HG02981 (cell line): ENCODE measurements at regions not wholly inside any gene's neighbourhood (a gene's known extent, or its start where the extent isn't known, plus 50 kb on each side); places are given as distances from the start of the nearest gene placed in this dataset.
"Not testable (repeated sequence)": the region's sequence is repeated elsewhere in the genome, so short reads cannot be mapped to it uniquely, and the experiment has no call there.

ENCODE experiments used
- ATAC-seq: cut with Tn5 transposase; IDR thresholded peaks from one replicate; pipeline ENCODE4 v1.9.1; 2021; ENCODE audit warnings: mild to moderate bottlenecking, moderate library complexity; ENCODE audit not compliant: unreplicated experiment

DNA sequence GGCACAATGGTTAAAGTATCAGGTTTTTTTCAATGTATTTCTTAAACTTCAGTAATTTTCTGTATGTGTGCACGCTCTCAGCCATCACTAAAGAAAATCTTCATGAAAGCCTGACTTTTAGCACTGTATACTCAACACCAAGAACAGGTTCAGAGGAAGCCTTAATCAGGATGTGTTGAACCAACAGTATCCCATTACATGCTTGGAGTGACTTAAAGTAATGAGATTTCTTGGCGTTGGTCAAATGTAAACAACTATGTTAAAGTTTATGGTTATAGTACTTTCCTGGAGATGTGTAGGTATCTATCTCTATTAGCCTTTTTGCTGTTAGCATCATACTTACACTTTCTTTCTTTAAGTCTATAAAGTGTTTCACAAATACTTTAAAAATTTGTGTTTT, 335.0 kb downstream of the CCER1 start:
- no peak for ATAC-seq

DNA sequence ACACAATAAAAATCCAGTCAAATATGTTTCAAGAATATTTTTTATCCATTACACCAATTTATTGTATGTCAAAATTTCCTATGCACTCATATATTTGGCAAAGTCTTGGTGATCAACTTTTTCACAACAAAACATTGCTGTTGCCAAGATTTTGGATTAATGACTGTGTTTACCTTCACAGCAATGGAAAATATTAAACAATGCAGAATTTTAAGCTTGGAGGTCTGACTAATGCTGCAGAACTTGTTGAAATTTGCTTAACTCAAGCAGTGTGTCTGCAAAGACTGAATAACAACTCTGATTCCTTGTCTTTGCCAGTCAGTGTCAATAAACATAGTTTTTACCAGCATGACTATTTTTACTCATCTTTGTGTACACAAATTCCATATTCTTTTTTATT, 336.4 kb downstream of the CCER1 start:
- ATAC-seq = no peak

DNA sequence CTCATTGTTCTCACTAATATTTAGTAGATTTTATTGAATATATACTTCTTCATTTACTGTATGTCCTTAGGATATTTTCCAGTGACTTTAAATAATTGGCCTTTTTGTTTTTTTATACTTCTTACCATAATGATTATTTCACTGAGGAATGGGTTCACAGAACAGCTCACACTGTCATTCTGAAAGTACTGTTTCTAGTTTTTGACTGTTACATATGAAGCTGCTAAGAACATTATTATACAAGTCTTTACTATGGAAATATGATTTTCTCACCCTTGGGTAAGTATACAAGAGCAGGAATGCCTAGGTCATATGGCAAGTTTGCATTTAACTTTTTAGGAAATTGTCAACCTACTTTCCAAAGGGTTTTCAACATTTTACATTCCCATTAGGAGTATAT, 343.1 kb downstream of the CCER1 start:
- no peak for ATAC-seq

DNA sequence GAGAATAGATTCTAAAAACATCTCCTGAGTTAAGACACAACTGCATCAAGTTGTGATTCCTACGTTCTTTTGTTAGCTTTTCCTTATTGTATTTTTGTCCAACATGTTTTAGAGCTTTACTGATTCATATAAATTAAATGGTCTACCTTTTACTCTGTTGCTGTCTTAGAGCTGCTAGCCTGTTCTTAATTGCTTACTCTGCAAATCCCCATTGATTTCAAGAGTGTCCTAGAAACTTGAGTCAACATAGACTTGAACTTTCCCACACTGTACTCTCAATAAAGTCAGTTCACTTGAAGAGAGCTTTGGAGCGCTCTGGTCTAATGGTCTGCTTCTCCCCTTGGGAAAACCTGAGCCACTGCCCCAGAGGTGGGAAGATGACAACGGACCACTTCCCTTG, 343.9 kb downstream of the CCER1 start:
- ATAC-seq = no peak

GRCh38 chr12:90593596-90594295, 361.2 kb downstream of the CCER1 start:
- ATAC-seq = no peak

DNA sequence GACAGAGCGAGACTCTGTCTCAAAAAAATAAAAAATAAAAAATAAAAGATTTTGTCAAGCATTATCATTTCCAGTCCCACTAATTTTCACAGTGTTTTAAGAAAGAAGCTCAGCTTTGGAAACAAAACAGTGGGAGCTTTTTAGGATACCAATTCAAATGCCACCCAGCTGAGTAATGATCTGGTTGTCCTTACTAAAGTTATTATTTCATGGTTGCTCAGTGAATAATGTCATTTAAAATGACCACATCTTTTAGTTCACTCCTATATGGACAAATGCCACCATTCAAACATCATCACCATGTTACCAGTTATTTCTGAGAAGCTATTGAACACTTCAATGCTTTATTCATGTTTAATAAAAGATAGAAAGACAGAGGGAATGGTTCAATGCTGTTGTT, 365.0 kb downstream of the CCER1 start:
- ATAC-seq = no peak

DNA sequence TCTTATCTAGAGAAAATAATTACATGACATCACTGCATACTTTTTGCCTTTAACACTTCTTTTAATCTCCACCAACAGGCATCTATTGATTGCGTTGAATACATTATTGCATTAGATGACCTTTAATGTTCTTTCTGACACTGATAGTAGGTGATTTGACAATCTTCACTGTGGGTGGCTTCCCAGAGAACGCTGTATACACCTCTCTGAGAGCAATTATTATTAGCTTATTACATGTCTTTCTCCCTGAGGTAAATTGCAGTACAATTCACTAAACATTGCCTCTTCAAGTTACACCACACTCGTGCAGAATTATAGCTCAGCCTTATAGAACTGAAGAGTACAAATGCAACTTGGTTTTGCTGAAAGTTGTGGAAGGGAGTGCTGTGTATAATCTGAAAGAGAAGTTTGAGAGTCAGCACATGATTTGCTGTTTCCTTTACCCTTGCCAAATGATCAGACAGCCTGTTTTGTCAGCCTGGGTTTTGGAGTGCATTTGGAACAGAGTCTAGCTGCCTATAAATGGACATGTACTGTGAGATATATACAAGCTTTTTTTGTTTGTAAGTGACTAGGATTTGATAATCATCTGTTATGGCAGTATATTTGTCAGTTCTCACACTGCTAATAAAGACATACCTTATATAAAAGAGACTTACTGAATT, 369.2 kb downstream of the CCER1 start:
- ATAC-seq = no peak

GRCh38 chr12:90576707-90577106, 378.3 kb downstream of the CCER1 start:
- ATAC-seq = no peak

DNA sequence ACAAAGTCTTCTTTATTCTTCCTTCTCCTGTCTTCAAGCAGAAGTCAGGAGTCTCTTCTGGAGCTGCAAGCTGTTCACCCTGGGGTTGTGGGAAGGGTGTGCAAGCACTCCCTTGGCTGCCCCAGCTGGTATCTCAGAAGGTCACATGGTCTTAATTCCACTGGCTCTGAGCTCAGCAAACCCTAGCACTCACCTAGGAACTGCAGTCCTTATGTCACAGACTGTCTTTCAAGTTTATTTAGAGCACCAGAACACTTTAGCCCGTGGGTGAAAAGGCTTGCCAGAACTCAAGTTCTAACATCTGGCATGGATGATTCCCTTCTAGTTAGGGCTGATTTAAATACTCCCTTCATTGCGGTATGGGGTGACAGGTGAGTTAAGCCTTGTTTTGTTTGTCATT, 379.0 kb downstream of the CCER1 start:
- ATAC-seq = no peak

DNA sequence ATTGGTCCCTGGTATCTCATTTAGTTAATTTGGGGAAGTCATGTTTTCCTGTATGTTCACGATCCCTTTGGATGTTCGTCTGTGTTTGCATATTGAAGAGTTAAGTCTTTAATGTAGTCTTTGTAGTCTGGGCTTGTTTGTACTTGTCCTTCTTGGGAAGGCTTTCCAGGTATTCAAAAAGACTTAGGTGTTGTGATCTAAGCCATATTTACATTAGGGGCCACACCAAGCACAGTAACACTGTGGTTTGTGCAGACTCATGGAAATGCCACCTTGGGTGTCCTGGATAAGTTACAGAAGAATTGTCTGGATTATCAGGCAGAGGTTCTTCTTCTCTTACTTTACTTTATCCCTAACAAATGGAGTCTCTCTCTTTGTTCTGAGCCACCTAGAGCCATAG, 380.3 kb downstream of the CCER1 start:
- no peak for ATAC-seq

- no peak for ATAC-seq
Observed at GRCh38 chr12:90572778-90573177, 382.2 kb downstream of the CCER1 start.

DNA sequence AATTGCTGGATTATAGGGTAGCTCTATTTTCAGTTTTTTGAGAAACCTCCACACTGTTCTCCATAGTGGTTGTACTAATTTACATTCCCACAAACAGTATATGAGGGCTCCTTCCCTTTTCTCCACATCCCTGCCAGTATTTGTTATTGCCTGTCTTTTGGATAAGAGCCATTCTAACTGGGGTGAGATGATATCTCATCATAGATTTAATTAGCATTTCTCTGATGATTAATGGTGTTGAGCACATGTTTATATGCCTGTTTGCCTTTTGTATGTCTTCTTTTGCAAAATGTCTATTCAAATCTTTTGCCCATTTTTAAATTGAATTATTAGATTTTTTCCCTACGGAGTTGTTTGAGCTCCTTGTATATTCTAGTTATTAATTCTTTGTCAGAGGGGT, 385.3 kb downstream of the CCER1 start:
- ATAC-seq = no peak

DNA sequence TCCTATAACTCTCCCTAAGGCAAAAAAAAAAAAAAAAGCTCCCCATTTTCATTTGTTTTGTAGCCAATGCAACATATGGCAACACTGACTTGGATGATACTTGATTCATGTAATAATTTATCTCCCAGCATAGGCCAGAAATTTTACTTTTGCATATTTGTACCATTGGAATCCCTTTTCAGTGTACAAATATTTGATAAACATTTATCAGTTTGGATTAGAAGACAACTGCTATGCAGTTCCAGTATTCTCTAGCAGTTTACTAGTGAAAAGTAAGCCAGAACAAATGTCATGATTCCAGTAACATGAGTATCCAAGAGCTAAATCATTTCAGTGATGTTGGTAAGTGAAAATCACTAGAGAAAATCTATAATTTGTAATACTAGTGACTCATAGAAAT, 392.3 kb downstream of the CCER1 start:
- ATAC-seq = no peak

DNA sequence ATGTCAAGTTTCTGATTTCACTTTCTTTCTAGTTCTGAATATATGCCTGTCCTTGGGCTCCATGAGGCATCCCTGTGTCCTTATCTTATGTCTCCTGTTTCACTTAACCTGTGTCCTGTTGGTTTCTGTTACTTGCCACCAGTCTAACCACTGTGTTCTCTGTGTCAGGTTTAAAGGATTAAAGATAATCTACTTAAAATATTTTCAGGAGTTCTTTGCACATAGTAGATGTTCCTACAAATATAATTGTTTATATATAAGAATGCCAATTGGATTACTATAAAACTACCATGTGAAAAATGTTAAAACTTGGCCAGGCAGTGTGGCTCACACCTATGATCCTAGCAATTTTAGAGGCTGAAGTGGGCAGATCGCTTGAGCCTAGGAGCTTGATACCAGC, 406.4 kb downstream of the CCER1 start:
- ATAC-seq = no peak

DNA sequence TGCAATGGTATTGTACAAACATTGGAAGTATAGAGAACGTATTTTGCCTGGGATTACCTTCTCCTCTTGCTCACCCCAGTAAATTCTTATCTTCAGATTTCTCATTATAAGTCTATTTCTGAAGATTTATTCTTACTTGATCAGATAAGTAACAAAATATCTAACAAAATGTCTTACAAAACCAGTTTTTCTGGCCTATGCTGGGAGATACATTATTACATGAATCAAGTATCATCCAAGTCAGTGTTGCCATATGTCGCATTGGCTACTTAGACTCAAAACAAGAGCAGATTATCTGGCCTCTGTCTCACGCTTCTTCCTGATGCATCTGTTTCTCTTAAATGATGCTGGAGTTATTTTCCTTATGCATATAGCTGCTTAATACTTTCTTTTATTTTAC, 408.5 kb downstream of the CCER1 start:
- no peak for ATAC-seq

- no peak for ATAC-seq
Observed at GRCh38 chr12:90543841-90544240, 411.1 kb downstream of the CCER1 start.

DNA sequence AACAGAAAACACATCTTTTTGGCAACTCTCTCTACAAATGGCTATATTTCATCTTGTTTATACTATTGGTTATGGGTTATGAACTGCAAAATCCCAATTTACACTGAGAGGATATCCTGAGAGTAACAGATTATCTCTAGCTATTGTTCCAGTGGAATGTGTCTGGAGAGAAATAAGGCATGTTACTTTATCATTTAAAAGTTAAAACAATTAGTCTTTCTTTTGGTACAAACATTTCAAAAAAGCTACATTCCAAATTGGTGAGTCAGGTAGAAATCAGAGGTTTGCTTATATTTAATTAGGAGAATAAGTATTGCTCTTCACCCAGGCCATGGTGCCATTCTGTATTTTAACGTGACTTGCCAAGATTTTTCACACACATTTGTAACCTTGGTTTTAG, 411.6 kb downstream of the CCER1 start:
- ATAC-seq = no peak

- ATAC-seq = not testable (repeated sequence)
Observed at GRCh38 chr12:90542852-90543251, 412.1 kb downstream of the CCER1 start.

DNA sequence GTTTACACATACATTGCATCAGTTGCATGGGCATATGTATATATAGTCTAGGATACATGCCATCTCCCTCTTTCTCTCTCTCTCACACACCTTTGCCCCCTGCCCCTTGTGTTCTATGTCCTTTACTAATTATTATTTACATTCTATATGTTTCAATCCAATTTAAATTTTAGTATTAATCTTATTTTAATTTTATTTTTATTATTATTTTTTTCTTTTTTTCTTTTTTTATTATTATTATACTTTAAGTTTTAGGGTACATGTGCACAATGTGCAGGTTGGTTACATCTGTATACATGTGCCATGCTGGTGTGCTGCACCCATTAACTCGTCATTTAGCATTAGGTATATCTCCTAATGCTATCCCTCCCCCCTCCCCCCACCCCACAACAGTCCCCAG, 421.1 kb downstream of the CCER1 start:
- ATAC-seq = not testable (repeated sequence)

GRCh38 chr12:90520002-90520734, 434.8 kb downstream of the CCER1 start:
- ATAC-seq = no peak

- no peak for ATAC-seq
Observed at GRCh38 chr12:90519285-90519684, 435.7 kb downstream of the CCER1 start.
